Bronchial epithelial cell (primary cell): ENCODE measurements at regions not wholly inside any gene's neighbourhood (a gene's known extent, or its start where the extent isn't known, plus 50 kb on each side); places are given as distances from the start of the nearest gene placed in this dataset.

Experiments
- DNase-seq: peaks from one replicate; pipeline ENCODE4 v3.0.0-alpha.2; 2010; ENCODE audit warnings: low read depth
- FAIRE-seq: peaks from 2 replicates; lab custom pipeline; 2011; peaks lifted over from hg19 to GRCh38; lab: Jason Lieb, UNC
- H3K27me3 ChIP-seq: 2 replicates; pipeline ENCODE4 v1.5.1; 2011; ENCODE audit warnings: low read length; ENCODE audit not compliant: control insufficient read depth, insufficient read depth
- H3K36me3 ChIP-seq: 2 replicates; pipeline ENCODE4 v1.5.1; 2011; ENCODE audit warnings: low read length; ENCODE audit not compliant: control insufficient read depth, insufficient read depth
- H3K4me3 ChIP-seq: 2 replicates; pipeline ENCODE4 v1.5.1; 2011; ENCODE audit warnings: mild to moderate bottlenecking, low read depth, low read length, control low read depth
- TF ChIP-seq, protein P1 (sequence below): IDR thresholded peaks from 2 replicates; pipeline ENCODE4 v1.5.1; 2011; ENCODE audit warnings: mild to moderate bottlenecking, moderate library complexity, low read length, control low read depth, inconsistent platforms; ENCODE audit not compliant: insufficient read depth, severe bottlenecking

GRCh38 chr2:224260372-224261020 lies 141.4 kb downstream of the FAM124B start:
- DNase-seq, result no peak
- Histone ChIP-seq H3K4me3 (no peak overlapping the region), H3K27me3 (no peaks in the 10 kb centered on the region), H3K36me3 (no peaks in the 10 kb centered on the region)
- FAIRE-seq, result no peak
- TF ChIP-seq, protein P1, sequence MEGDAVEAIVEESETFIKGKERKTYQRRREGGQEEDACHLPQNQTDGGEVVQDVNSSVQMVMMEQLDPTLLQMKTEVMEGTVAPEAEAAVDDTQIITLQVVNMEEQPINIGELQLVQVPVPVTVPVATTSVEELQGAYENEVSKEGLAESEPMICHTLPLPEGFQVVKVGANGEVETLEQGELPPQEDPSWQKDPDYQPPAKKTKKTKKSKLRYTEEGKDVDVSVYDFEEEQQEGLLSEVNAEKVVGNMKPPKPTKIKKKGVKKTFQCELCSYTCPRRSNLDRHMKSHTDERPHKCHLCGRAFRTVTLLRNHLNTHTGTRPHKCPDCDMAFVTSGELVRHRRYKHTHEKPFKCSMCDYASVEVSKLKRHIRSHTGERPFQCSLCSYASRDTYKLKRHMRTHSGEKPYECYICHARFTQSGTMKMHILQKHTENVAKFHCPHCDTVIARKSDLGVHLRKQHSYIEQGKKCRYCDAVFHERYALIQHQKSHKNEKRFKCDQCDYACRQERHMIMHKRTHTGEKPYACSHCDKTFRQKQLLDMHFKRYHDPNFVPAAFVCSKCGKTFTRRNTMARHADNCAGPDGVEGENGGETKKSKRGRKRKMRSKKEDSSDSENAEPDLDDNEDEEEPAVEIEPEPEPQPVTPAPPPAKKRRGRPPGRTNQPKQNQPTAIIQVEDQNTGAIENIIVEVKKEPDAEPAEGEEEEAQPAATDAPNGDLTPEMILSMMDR, result no peak

DNA sequence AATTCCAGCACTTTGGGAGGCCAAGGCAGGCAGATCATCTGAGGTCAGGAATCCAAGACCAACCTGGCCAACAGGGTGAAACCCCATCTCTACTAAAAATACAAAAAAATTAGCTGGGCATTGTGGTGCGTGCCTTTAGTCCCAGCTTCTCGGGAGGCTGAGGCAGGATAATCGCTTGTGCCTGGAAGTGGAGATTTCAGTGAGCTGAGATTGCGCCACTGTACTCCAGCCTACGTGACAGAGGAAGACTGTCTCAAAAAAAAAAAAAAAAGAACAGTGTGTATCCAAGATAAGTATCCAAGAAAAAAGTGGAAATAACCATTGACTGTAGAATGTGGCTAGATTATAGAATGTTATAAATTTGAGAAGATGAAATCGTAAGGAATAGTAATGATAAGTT lies 142.1 kb downstream of the FAM124B start:
- TF ChIP-seq, protein P1, result no peak
- no peaks in the 10 kb centered on the region for H3K27me3 ChIP-seq
- H3K4me3 ChIP-seq, result no peak overlapping the region
- no peak for FAIRE-seq
- no peak for DNase-seq
- no peaks in the 10 kb centered on the region for H3K36me3 ChIP-seq

- FAIRE-seq (peak; percentile 64), DNase-seq (no peak)
- TF ChIP-seq, protein P1, result no peak
- no peak overlapping the region for H3K4me3 ChIP-seq
- H3K36me3 ChIP-seq, result no peaks in the 10 kb centered on the region
- H3K27me3 ChIP-seq, result no peaks in the 10 kb centered on the region
Measured at GRCh38 chr2:224258059-224258458, 143.8 kb downstream of the FAM124B start.

DNA sequence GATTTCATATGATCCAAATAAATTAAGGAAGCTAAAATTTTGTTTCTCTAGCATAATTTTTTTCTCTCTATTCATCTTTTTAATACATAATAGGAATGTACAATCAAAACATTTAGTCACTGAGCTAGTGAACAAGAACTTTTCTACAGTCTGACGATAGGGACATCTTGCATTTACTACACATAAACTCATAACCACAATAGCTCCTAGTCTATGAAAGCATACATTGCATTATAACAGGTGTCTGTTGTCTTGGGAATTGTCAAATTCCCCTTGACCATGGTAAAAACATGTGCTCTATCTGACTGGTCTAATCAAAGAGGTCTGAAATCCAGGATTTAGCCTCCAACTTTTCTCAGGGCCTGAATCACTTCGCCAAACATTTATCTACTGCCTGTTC lies 144.8 kb downstream of the FAM124B start:
- FAIRE-seq (no peak), DNase-seq (no peak)
- TF ChIP-seq, protein P1, result no peak
- Histone ChIP-seq H3K27me3 (no peaks in the 10 kb centered on the region), H3K36me3 (no peaks in the 10 kb centered on the region), H3K4me3 (no peak overlapping the region)

DNA sequence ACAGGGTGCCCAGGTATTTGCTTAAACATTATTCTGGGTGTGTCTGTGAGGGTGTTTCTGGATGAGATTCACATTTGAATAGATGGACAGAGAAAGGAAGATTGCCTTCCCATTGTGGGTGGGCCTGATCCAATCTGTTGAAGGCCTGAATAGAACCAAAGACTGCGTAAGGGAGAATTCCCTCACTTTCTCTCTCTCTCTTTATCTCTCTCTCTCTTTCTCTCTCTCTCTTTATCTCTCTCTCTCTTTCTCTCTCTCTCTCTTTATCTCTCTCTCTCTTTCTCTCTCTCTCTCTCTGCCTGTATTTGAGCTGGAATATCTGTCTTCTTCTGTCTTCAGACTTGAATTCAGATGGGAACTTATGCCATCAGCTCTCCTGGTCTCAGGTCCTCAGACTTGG lies 148.4 kb downstream of the FAM124B start:
- no peaks in the 10 kb centered on the region for H3K27me3 ChIP-seq
- H3K36me3 ChIP-seq, result no peaks in the 10 kb centered on the region
- no peak for FAIRE-seq
- TF ChIP-seq, protein P1, result no peak
- no peak overlapping the region for H3K4me3 ChIP-seq
- DNase-seq, result no peak

DNA sequence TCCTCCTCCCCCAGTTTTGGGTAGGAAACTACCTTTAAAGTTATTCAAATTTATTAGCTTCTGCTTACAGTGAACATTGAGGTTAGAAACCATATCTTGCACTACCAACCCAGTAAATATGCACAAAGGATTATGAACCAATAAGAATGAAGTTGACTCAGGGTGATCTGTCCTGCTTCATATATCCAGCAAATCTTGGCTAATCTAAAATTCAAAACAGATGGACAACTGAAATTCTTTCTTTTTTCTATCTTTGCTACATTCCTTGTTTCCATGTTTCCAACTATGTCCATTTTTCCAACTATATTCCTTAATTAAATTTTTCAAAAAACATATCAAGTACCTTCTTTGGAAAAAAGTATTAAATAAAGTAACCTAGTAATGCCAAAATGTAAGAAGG lies 149.3 kb downstream of the FAM124B start:
- no peak overlapping the region for H3K4me3 ChIP-seq
- no peak for FAIRE-seq
- TF ChIP-seq, protein P1, result no peak
- no peak for DNase-seq
- H3K27me3 ChIP-seq, result no peaks in the 10 kb centered on the region
- H3K36me3 ChIP-seq, result no peaks in the 10 kb centered on the region
